Activated T-cell treated with anti-CD3 and anti-CD28 coated beads, Interleukin-2, amount 50 U/mL, for 48 hours (primary cell): ENCODE measurements at regions not wholly inside any gene's neighbourhood (a gene's known extent, or its start where the extent isn't known, plus 50 kb on each side); places are given as distances from the start of the nearest gene placed in this dataset.

Source experiments
- DNase-seq, 2 experiments: peaks; one replicate each; pipeline ENCODE4 v3.0.0-alpha.2; 2020

GRCh38 chr12:67427336-67427735 lies 158.2 kb downstream of the CAND1 start:
- DNase-seq: no peak

- DNase-seq: no peak
Observed at GRCh38 chr12:67428431-67428830, 159.3 kb downstream of the CAND1 start.

GRCh38 chr12:67430708-67431335 lies 161.7 kb downstream of the CAND1 start:
- DNase-seq: no peak

- DNase-seq: no peak
Observed at GRCh38 chr12:67431411-67432020, 162.4 kb downstream of the CAND1 start.

- no peak for DNase-seq
Observed at GRCh38 chr12:67433385-67434175, 164.4 kb downstream of the CAND1 start.

- DNase-seq: no peak
Observed at GRCh38 chr12:67434671-67435370, 165.7 kb downstream of the CAND1 start.

GRCh38 chr12:67436230-67436629 lies 167.1 kb downstream of the CAND1 start:
- no peak for DNase-seq

GRCh38 chr12:67437011-67437410 lies 167.9 kb downstream of the CAND1 start:
- no peak for DNase-seq

GRCh38 chr12:67439611-67440010 lies 170.5 kb downstream of the CAND1 start:
- no peak for DNase-seq

GRCh38 chr12:67441736-67442346 lies 172.7 kb downstream of the CAND1 start:
- peak; percentile 84 to 85 for DNase-seq

- DNase-seq: no peak
Observed at GRCh38 chr12:67442347-67442841, 173.2 kb downstream of the CAND1 start.

- DNase-seq: no peak
Observed at GRCh38 chr12:67442896-67443295, 173.7 kb downstream of the CAND1 start.

GRCh38 chr12:67444542-67444941 lies 175.4 kb downstream of the CAND1 start:
- DNase-seq: no peak

- DNase-seq: no peak
Observed at GRCh38 chr12:67446716-67447115, 177.6 kb downstream of the CAND1 start.

GRCh38 chr12:67447180-67447579 lies 178.0 kb downstream of the CAND1 start:
- DNase-seq: no peak

- DNase-seq: peak; percentile 36 to 48
Observed at GRCh38 chr12:67449591-67450052, 180.5 kb downstream of the CAND1 start.

GRCh38 chr12:67450441-67450840 lies 181.3 kb downstream of the CAND1 start:
- no peak for DNase-seq

- no peak for DNase-seq
Observed at GRCh38 chr12:67451206-67451605, 182.0 kb downstream of the CAND1 start.

- DNase-seq: peak; percentile 52 to 54
Observed at GRCh38 chr12:67452119-67452805, 183.1 kb downstream of the CAND1 start.

GRCh38 chr12:67453191-67453590 lies 184.0 kb downstream of the CAND1 start:
- no peak for DNase-seq

- DNase-seq: no peak
Observed at GRCh38 chr12:67455236-67455635, 186.1 kb downstream of the CAND1 start.

- DNase-seq: no peak
Observed at GRCh38 chr12:67456431-67456901, 187.3 kb downstream of the CAND1 start.
